Peyer's patch (tissue), 4 donors: ENCODE measurements at regions not wholly inside any gene's neighbourhood (a gene's known extent, or its start where the extent isn't known, plus 50 kb on each side); places are given as distances from the start of the nearest gene placed in this dataset.

Experiments
- POLR2A ChIP-seq, 2 donors: fragments of 450-650 bp; IDR thresholded peaks; one replicate each; pipeline ENCODE4 v1.5.1; 2017; ENCODE audit warnings: antibody characterized with exemption in 2 of 2, mild to moderate bottlenecking in 2 of 2, moderate library complexity in 2 of 2
- TF ChIP-seq, protein P1 (sequence below), 6 experiments: fragments of 450-650 bp in 4 of 6; fragments of 200-600 bp in 2 of 6; sonication (generic) in 1 of 6; IDR thresholded peaks; one replicate each; pipeline ENCODE4 v1.5.1; 2017 to 2019; ENCODE audit warnings: antibody characterized with exemption in 6 of 6, mild to moderate bottlenecking in 3 of 6, moderate library complexity in 1 of 6

- no peak for TF ChIP-seq POLR2A (IDR thresholded peaks at IDR 0.05)
- TF ChIP-seq, protein P1, sequence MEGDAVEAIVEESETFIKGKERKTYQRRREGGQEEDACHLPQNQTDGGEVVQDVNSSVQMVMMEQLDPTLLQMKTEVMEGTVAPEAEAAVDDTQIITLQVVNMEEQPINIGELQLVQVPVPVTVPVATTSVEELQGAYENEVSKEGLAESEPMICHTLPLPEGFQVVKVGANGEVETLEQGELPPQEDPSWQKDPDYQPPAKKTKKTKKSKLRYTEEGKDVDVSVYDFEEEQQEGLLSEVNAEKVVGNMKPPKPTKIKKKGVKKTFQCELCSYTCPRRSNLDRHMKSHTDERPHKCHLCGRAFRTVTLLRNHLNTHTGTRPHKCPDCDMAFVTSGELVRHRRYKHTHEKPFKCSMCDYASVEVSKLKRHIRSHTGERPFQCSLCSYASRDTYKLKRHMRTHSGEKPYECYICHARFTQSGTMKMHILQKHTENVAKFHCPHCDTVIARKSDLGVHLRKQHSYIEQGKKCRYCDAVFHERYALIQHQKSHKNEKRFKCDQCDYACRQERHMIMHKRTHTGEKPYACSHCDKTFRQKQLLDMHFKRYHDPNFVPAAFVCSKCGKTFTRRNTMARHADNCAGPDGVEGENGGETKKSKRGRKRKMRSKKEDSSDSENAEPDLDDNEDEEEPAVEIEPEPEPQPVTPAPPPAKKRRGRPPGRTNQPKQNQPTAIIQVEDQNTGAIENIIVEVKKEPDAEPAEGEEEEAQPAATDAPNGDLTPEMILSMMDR (IDR thresholded peaks at IDR 0.05), result no peak
Measured at GRCh38 chr6:122524056-122524455, 52.4 kb upstream of the SERINC1 start.
